GM19035 (cell line): ENCODE measurements at regions not wholly inside any gene's neighbourhood (a gene's known extent, or its start where the extent isn't known, plus 50 kb on each side); places are given as distances from the start of the nearest gene placed in this dataset.

Experiments used
- ATAC-seq: cut with Tn5 transposase; IDR thresholded peaks from one replicate; pipeline ENCODE4 v1.9.1; 2021; ENCODE audit not compliant: unreplicated experiment

GRCh38 chr18:55166260-55166598 is 207.0 kb upstream of the CCDC68 start:
- no peak for ATAC-seq

- no peak for ATAC-seq
These were observed 204.3 kb upstream of the CCDC68 start for GRCh38 chr18:55163550-55163949.

GRCh38 chr18:55161916-55162315 is 202.7 kb upstream of the CCDC68 start:
- no peak for ATAC-seq

GRCh38 chr18:55159027-55159426 is 199.8 kb upstream of the CCDC68 start:
- ATAC-seq, result no peak

- no peak for ATAC-seq
These were observed 199.3 kb upstream of the CCDC68 start for GRCh38 chr18:55158570-55158969.

GRCh38 chr18:55153346-55153745 is 194.1 kb upstream of the CCDC68 start:
- no peak for ATAC-seq

GRCh38 chr18:55152801-55153200 is 193.5 kb upstream of the CCDC68 start:
- no peak for ATAC-seq

GRCh38 chr18:55149994-55150393 is 190.7 kb upstream of the CCDC68 start:
- ATAC-seq, result no peak

- ATAC-seq, result no peak
These were observed 188.5 kb upstream of the CCDC68 start for GRCh38 chr18:55147791-55148190.

- ATAC-seq, result no peak
These were observed 185.1 kb upstream of the CCDC68 start for GRCh38 chr18:55144193-55144930.

GRCh38 chr18:55142410-55142809 is 183.1 kb upstream of the CCDC68 start:
- ATAC-seq, result no peak

GRCh38 chr18:55141318-55141717 is 182.1 kb upstream of the CCDC68 start:
- ATAC-seq, result no peak

- ATAC-seq, result no peak
These were observed 180.6 kb upstream of the CCDC68 start for GRCh38 chr18:55139836-55140235.

GRCh38 chr18:55139307-55139706 is 180.0 kb upstream of the CCDC68 start:
- no peak for ATAC-seq

- no peak for ATAC-seq
These were observed 179.1 kb upstream of the CCDC68 start for GRCh38 chr18:55138401-55138800.

- no peak for ATAC-seq
These were observed 178.3 kb upstream of the CCDC68 start for GRCh38 chr18:55137602-55138001.

- ATAC-seq, result no peak
These were observed 177.6 kb upstream of the CCDC68 start for GRCh38 chr18:55136864-55137263.

GRCh38 chr18:55136258-55136657 is 177.0 kb upstream of the CCDC68 start:
- no peak for ATAC-seq

- no peak for ATAC-seq
These were observed 174.1 kb upstream of the CCDC68 start for GRCh38 chr18:55133378-55133777.

GRCh38 chr18:55128437-55128836 is 169.2 kb upstream of the CCDC68 start:
- no peak for ATAC-seq

GRCh38 chr18:55124078-55124763 is 165.0 kb upstream of the CCDC68 start:
- no peak for ATAC-seq

- ATAC-seq, result no peak
These were observed 164.1 kb upstream of the CCDC68 start for GRCh38 chr18:55123361-55123760.
